Myocyte (in vitro differentiated cells): ENCODE measurements at regions not wholly inside any gene's neighbourhood (a gene's known extent, or its start where the extent isn't known, plus 50 kb on each side); places are given as distances from the start of the nearest gene placed in this dataset.
"Not testable (repeated sequence)": the region's sequence is repeated elsewhere in the genome, so short reads cannot be mapped to it uniquely, and the experiment has no call there.

ENCODE experiments used
- DNase-seq: peaks from one replicate; pipeline ENCODE4 v3.0.0-alpha.2; 2012; ENCODE audit warnings: low read depth

DNA sequence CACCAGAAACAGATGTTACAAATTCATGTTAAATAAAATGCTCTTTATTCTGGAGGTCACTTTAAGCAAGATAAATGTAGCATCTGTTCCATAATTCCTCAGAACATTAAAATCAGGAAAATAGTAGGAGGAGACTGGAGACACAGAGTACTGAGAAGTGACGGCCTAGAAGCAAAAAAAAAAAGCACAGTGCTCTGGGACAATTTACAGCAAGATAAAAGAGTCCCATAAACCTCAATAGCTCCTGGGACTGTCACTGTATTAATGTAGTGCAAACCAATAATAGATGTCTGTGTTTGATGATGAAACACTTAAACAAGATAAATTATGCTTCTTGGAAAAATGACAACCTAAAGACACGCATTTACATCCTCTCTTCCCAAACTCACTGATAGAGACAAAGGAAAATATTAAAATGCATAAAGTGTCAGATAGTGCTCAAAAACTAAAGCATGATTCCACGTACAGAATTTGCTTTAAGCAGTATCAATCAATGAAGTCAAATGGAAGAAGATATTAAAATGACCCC, 338.8 kb upstream of the REG3G start:
- no peak for DNase-seq

- no peak for DNase-seq
These were observed 325.8 kb upstream of the REG3G start for GRCh38 chr2:78699696-78700095.

DNA sequence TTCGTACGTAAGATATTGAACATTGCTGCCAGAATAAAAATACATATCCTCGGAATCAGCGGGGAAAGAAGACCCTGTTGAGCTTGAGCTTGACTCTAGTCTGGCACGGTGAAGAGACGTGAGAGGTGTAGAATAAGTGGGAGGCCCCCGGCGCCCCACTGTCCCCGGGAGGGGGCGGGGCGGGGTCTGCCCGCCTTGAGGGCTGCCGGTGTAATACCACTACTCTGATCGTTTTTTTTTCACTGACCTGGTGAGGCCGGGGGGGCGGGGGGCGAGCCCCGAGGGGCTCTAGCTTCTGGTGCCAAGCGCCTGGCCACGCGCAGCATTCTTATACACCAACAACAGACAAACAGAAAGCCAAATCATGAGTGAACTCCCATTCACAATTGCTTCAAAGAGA, 324.0 kb upstream of the REG3G start:
- DNase-seq: no peak

GRCh38 chr2:78707776-78708386, 317.6 kb upstream of the REG3G start:
- DNase-seq: no peak

GRCh38 chr2:78710632-78711375, 314.7 kb upstream of the REG3G start:
- DNase-seq: no peak

GRCh38 chr2:78715293-78715692, 310.2 kb upstream of the REG3G start:
- DNase-seq: no peak

DNA sequence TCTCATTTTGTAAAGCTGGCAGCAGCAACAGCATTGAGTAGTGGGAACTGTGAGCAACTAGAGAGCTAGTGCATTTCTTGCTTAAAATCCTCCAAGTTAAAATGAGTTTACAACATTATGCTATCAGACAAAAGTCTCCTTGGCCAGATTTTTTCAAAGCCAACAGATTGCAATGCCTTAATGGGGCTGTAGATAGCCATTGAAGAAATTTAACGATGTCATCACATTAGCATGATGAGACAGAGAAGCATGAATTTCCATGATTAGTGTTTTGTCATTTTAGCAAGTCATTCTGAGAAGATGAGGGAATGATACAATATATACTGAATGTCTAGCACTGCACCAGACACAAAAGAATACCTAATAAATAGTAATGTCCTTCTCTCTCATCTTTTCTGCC, 307.5 kb upstream of the REG3G start:
- no peak for DNase-seq

GRCh38 chr2:78718473-78718872, 307.0 kb upstream of the REG3G start:
- no peak for DNase-seq

- DNase-seq: no peak
These were observed 304.0 kb upstream of the REG3G start for GRCh38 chr2:78721355-78722033.

DNA sequence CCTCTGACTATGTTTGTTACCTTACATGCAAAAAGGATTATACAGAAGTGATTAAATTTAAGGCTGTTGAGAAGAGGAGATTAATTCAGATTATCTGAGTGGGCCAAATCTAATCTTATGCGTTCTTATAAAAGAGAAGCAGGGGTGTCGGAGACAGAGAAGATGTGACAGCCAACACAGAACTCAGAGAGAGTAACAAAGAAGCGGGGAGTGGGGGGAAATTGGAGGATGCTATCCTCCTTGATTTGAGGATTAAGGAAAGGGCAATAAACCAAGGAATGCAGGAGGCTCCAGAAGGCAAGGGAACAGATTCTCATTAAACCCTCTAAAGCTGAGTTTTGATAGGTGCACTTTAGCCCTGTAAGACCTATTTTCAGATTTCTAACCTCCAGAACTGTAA, 291.3 kb upstream of the REG3G start:
- DNase-seq: no peak

- DNase-seq: no peak
These were observed 286.2 kb upstream of the REG3G start for GRCh38 chr2:78739282-78739681.

- no peak for DNase-seq
These were observed 275.9 kb upstream of the REG3G start for GRCh38 chr2:78749638-78750037.

GRCh38 chr2:78750219-78750618, 275.3 kb upstream of the REG3G start:
- no peak for DNase-seq

- DNase-seq: no peak
These were observed 270.6 kb upstream of the REG3G start for GRCh38 chr2:78754930-78755329.

DNA sequence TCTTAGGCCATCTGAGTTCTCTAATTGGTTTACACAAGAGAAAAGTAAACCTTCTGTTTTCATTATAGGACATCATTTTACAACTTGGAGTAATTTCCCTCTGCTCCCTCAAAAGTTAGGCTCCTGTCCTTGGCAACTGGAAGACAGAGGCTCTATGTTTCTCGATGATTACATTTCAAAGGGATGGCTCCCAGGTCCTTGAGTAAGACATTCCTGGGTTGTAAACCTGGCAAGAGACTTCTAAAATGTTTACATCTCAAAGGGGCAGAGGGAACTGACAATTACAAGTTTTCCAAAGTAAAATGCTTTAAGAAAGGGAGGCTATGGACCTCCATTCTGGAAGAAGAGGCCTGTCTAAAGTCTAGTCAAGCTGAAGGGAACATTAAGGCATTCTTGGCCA, 268.3 kb upstream of the REG3G start:
- DNase-seq: no peak

DNA sequence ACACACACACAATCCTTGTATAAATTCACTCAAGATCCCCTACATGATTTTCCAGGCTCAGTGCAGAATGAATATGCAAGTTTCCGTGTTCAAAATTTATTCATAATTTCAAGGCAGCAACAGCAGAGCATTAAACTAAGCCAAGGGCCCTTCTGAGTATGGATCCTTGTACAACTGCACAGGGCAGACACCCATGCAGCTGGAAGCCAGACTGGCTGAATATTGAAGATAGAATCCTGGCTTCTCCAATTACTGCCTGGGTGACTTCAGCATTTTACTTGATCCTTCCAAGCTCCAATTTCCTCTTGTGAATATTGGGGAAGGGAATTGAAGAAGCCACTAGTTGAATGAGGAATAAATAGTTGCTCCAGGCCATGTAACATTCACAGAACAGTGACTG, 267.9 kb upstream of the REG3G start:
- DNase-seq: no peak

DNA sequence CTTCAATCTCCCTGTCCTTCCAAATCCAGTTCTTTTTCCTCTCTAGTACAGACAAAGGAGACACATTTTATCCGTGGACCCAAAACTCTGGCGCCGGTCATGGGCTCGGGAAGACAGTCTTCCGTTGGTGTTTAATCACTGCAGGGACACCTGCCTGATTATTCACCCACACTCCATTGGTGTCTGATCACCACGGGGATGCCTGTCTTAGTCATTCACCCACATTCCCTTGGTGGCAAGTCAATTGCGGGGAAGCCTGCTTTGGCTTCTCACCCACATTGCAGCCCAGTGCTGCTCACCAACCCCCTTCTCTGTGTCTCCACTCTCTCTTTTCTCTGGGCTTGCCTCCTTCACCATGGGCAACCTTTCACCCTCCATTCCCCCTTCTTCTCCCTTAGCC, 266.7 kb upstream of the REG3G start:
- not testable (repeated sequence) for DNase-seq

DNA sequence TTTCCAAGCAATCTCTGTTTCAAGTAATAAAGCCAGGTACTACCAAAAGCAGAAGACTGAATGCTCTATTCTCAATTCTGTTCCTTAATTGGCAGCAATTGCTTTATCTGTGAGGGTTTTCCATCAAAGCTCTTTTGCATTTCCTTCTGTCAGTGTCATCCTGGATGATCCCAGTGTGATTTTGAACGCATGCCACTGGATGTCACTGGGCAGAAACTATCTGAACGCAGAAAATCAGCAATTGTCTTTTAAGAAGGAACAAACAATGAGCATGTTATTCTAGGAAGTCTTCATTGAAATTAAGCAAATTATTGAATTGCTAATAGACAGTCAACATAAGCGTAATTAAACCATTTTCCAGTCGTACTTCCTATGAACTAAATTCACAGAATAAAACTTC, 259.0 kb upstream of the REG3G start:
- DNase-seq: no peak

GRCh38 chr2:78768016-78768415, 257.5 kb upstream of the REG3G start:
- DNase-seq: no peak

DNA sequence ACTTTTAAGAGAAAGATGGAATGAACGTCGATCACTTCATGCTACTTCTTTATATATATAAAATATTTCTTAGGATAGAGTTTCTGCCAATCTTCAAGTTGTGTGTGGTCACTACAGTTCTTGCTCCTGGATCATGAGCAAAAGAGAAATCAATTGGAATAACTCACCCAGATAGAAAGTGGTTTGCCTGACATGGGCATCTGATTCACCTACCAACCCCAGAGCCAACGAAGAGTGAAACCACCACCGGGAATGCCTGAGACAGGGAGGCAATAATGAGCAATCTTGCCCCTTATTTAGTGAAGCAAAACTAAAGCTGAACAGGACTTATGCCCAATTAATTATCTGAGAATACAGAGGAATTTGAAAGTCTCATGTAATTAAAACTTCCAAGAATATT, 250.2 kb upstream of the REG3G start:
- DNase-seq: no peak

DNA sequence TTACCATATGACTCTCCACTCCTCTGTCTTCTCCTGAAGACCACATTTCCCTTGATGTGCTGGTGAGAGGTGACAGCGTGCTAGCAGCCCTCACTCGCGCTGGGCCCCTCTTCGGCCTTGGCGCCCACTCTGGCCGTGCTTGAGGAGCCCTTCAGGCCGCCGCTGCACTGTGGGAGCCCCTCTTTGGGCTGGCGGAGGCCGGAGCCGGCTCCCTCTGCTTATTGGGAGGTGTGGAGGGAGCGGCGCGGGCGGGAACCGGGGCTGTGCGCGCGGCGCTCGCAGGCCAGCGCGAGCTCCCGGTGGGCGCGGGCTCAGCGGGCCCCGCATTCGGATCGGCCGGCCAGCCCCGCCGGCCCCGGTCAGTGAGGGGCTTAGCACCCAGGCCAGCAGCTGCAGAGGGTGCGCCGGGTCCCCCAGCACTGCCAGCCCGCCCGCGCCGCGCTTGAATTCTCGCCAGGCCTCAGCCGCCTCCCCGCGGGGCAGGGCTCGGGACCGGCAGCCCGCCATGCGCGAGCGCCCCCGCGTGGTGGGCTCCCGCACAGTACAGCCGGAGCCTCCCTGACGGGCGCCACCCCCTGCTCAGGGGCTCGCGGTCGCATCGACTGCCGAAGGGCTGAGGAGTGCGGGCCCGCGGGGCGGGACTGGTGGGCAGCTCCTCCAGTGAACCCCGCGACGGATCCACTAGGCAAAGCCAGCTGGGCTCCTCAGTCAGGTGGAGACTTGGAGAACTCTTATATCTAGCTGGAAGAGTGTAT, 246.6 kb upstream of the REG3G start:
- no peak for DNase-seq

GRCh38 chr2:78779761-78780160, 245.7 kb upstream of the REG3G start:
- no peak for DNase-seq
